BJ (cell line): ENCODE measurements at regions not wholly inside any gene's neighbourhood (a gene's known extent, or its start where the extent isn't known, plus 50 kb on each side); places are given as distances from the start of the nearest gene placed in this dataset.

Experiments
- CTCF ChIA-PET: fragments of 350-600 bp; formaldehyde crosslinking; extraction: SDS; loops from one replicate; lab custom pipeline; 2021; ENCODE audit warnings: antibody characterized with exemption, inconsistent platforms; lab: Yijun Ruan, JAX
- POLR2A ChIA-PET: fragments of 300-600 bp; sonication (Branson Sonifier 250); formaldehyde crosslinking; extraction: SDS; loops from one replicate; lab custom pipeline; 2021; ENCODE audit warnings: antibody characterized with exemption; lab: Charles Lee
- DNase-seq: peaks from one replicate; pipeline ENCODE4 v3.0.0-alpha.2; 2011; ENCODE audit warnings: low read depth
- H3K27me3 ChIP-seq: 2 replicates; pipeline ENCODE4 v1.6.0; 2011; ENCODE audit warnings: low read length; ENCODE audit not compliant: control insufficient read depth, insufficient read depth
- H3K36me3 ChIP-seq: 2 replicates; pipeline ENCODE4 v1.5.1; 2011; ENCODE audit warnings: low read length; ENCODE audit not compliant: control insufficient read depth, insufficient read depth
- H3K4me3 ChIP-seq: 2 replicates; pipeline ENCODE4 v1.5.1; 2011; ENCODE audit warnings: low read depth, mild to moderate bottlenecking, control low read depth, low read length
- CTCF ChIP-seq: IDR thresholded peaks from 2 replicates; pipeline ENCODE4 v1.5.1; 2011; ENCODE audit warnings: low read depth, mild to moderate bottlenecking, control low read depth, inconsistent platforms, low read length, moderate library complexity; ENCODE audit not compliant: insufficient read depth

- TF ChIP-seq CTCF = no peak
- ChIA-PET CTCF (interaction anchor here (0.6 kb wide), 1 partner anchor 147 kb away, joined by 3 read pairs; no protein-coding TSS in a partner anchor), POLR2A (interaction anchor here (0.6 kb wide), 1 partner anchor 208 kb away, joined by 5 read pairs; no protein-coding TSS in a partner anchor)
- DNase-seq = no peak
- Histone ChIP-seq H3K36me3 (no peaks in the 10 kb centered on the region), H3K27me3 (no peaks in the 10 kb centered on the region), H3K4me3 (no peak overlapping the region)
Measured at GRCh38 chr2:39508198-39508597, 71.1 kb upstream of the MAP4K3 start.

DNA sequence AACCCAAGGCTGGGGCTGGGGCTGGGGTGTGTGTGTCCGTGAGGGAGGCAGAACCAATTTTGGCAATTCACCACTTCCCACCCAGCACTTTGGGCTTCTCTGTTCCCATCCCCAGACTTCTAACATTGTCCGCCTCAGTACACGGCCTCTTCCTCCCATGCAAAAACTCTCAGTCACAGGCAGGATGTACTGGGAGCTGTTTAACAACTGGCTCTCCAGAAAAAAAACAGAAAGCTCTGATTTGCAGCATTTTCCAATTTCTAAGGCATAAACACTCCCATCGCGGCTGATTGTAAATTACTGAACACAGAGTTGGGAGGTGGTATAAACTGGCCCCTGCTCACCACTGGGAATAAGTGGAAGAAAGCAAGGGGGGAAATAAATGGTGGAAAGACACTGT lies 73.1 kb upstream of the MAP4K3 start:
- Histone ChIP-seq H3K36me3 (no peaks in the 10 kb centered on the region), H3K4me3 (no peak overlapping the region), H3K27me3 (no peaks in the 10 kb centered on the region)
- DNase-seq = no peak
- CTCF ChIA-PET = interaction anchor here (0.6 to 1.4 kb wide), 2 partner anchors 41 to 84 kb away, joined by 3 to 4 read pairs; no protein-coding TSS in a partner anchor
- no peak for TF ChIP-seq CTCF
- POLR2A ChIA-PET = no interaction called here

GRCh38 chr2:39511219-39511604 lies 74.1 kb upstream of the MAP4K3 start:
- ChIA-PET POLR2A (no interaction called here), CTCF (interaction anchor here (1.2 to 2.6 kb wide), 5 partner anchors 13 to 219 kb away, joined by 5 to 12 read pairs (median 6); no protein-coding TSS in a partner anchor)
- DNase-seq = no peak
- H3K36me3 ChIP-seq = no peaks in the 10 kb centered on the region
- no peak for TF ChIP-seq CTCF
- no peaks in the 10 kb centered on the region for H3K27me3 ChIP-seq
- no peak overlapping the region for H3K4me3 ChIP-seq

GRCh38 chr2:39511605-39512433 lies 74.7 kb upstream of the MAP4K3 start:
- no peaks in the 10 kb centered on the region for H3K36me3 ChIP-seq
- no peaks in the 10 kb centered on the region for H3K27me3 ChIP-seq
- POLR2A ChIA-PET = no interaction called here
- DNase-seq = no peak
- no peak for TF ChIP-seq CTCF
- no peak overlapping the region for H3K4me3 ChIP-seq
- CTCF ChIA-PET = interaction anchor here (0.7 to 2.6 kb wide), 10 partner anchors 10 to 218 kb away, joined by 3 to 12 read pairs (median 5); no protein-coding TSS in a partner anchor

GRCh38 chr2:39512434-39512935 lies 75.4 kb upstream of the MAP4K3 start:
- no peaks in the 10 kb centered on the region for H3K36me3 ChIP-seq
- CTCF ChIA-PET = interaction anchor here (0.7 to 2.6 kb wide), 14 partner anchors 9 to 218 kb away, joined by 3 to 12 read pairs (median 4); no protein-coding TSS in a partner anchor

More at GRCh38 chr2:39512434-39512935, 75.4 kb upstream of the MAP4K3 start:
- DNase-seq = no peak
- no peaks in the 10 kb centered on the region for H3K27me3 ChIP-seq
- POLR2A ChIA-PET = no interaction called here
- no peak for TF ChIP-seq CTCF
- H3K4me3 ChIP-seq = no peak overlapping the region
